Breast epithelium (tissue), 3 donors: ENCODE measurements at regions not wholly inside any gene's neighbourhood (a gene's known extent, or its start where the extent isn't known, plus 50 kb on each side); places are given as distances from the start of the nearest gene placed in this dataset.

Source experiments
- CTCF ChIP-seq, 3 donors: fragments of 450-650 bp; IDR thresholded peaks; one replicate each; pipeline ENCODE4 v1.5.1; 2016 to 2017; ENCODE audit warnings: antibody characterized with exemption in 3 of 3, mild to moderate bottlenecking in 3 of 3, moderate library complexity in 3 of 3
- POLR2AphosphoS5 ChIP-seq, 3 donors: sonication (generic); formaldehyde crosslinking; IDR thresholded peaks; one replicate each; pipeline ENCODE4 v1.6.1; 2017; ENCODE audit warnings: antibody characterized with exemption in 3 of 3

- TF ChIP-seq POLR2AphosphoS5 (IDR thresholded peaks at IDR 0.05) (no peak), CTCF (IDR thresholded peaks at IDR 0.05) (no peak)
These were observed 59.2 kb upstream of the SLC24A5 start for GRCh38 chr15:48061605-48062004.
